Endothelial cell of umbilical vein (primary cell): ENCODE measurements at regions not wholly inside any gene's neighbourhood (a gene's known extent, or its start where the extent isn't known, plus 50 kb on each side); places are given as distances from the start of the nearest gene placed in this dataset.

Experiments
- BruUV-seq: library from RNA; stranded (reverse); fragments of 400-500 nt; replicated peaks from 2 replicates; lab custom pipeline; 2021; lab: Mats Ljungman, UMichigan
- CTCF ChIA-PET: fragments of 300-600, 350-600 bp; sonication (Branson Sonifier 250); formaldehyde crosslinking; loops from one replicate; lab custom pipeline; 2021; ENCODE audit warnings: antibody characterized with exemption, inconsistent platforms; lab: Charles Lee
- POLR2A ChIA-PET: fragments of 300-600, 350-600 bp; sonication (Branson Sonifier 250); formaldehyde crosslinking; loops from one replicate; lab custom pipeline; 2021; ENCODE audit warnings: antibody characterized with exemption, inconsistent platforms; lab: Charles Lee
- DNase-seq: peaks from one replicate; pipeline ENCODE4 v3.0.0-alpha.2; 2011; ENCODE audit warnings: low read depth, low spot score
- FAIRE-seq: peaks from 2 replicates; lab custom pipeline; 2011; peaks lifted over from hg19 to GRCh38; lab: Jason Lieb, UNC
- H2AFZ ChIP-seq: 2 replicates; pipeline ENCODE4 v1.6.0; 2012; ENCODE audit warnings: low read depth, low read length, control low read depth, inconsistent platforms
- H3K27ac ChIP-seq: 2 replicates; pipeline ENCODE4 v1.5.1; 2011; ENCODE audit warnings: low read depth, mild to moderate bottlenecking, control low read depth, low read length, moderate library complexity; ENCODE audit not compliant: insufficient read depth
- H3K27me3 ChIP-seq, 2 experiments: 2 replicates each; pipeline versions ENCODE4 v1.6.0 to v1.6.1; 2011; ENCODE audit warnings: low read length in 2 of 2, mixed read lengths in 1 of 2; ENCODE audit not compliant: control insufficient read depth in 2 of 2, insufficient read depth in 2 of 2
- H3K36me3 ChIP-seq, 2 experiments: 2 replicates in 1 of 2; 3 replicates in 1 of 2; pipeline ENCODE4 v1.5.1; 2011; ENCODE audit warnings: low read length in 2 of 2, mild to moderate bottlenecking in 1 of 2, moderate library complexity in 1 of 2; ENCODE audit not compliant: control insufficient read depth in 2 of 2, insufficient read depth in 2 of 2; ENCODE audit errors: extremely low read depth in 1 of 2
- H3K4me1 ChIP-seq: 3 replicates; pipeline ENCODE4 v1.5.1; 2011; ENCODE audit warnings: mild to moderate bottlenecking, low read length; ENCODE audit not compliant: control insufficient read depth, insufficient read depth; ENCODE audit errors: extremely low read depth
- H3K4me2 ChIP-seq: 2 replicates; pipeline ENCODE4 v1.6.1; 2011; ENCODE audit warnings: low read length, control low read depth, mixed read lengths; ENCODE audit not compliant: insufficient read depth
- H3K4me3 ChIP-seq, 3 experiments: fragments of 200-600 bp in 1 of 3; sonication (generic), shearing (Covaris generic) in 1 of 3; replicated peaks in 1 of 3; 2 replicates each; pipeline ENCODE4 v1.5.1; 2011 to 2016; ENCODE audit warnings: control low read depth in 3 of 3, low read length in 3 of 3, mild to moderate bottlenecking in 2 of 3, inconsistent platforms in 1 of 3, low read depth in 1 of 3, moderate library complexity in 1 of 3; ENCODE audit not compliant: insufficient read depth in 1 of 3
- H3K79me2 ChIP-seq: 2 replicates; pipeline ENCODE4 v1.6.0; 2012; ENCODE audit warnings: low read length, inconsistent platforms; ENCODE audit not compliant: control insufficient read depth, insufficient read depth
- H3K9ac ChIP-seq: replicated peaks from 2 replicates; pipeline ENCODE3; 2011; ENCODE audit warnings: low read length, control low read depth; ENCODE audit not compliant: insufficient read depth; ENCODE audit errors: extremely low read depth
- H3K9me1 ChIP-seq: replicated peaks from 3 replicates; pipeline ENCODE4 v1.6.0; 2011; ENCODE audit warnings: mild to moderate bottlenecking, low read length; ENCODE audit not compliant: control insufficient read depth, insufficient read depth; ENCODE audit errors: extremely low read depth
- H3K9me3 ChIP-seq: replicated peaks from 2 replicates; pipeline ENCODE4 v1.5.1; 2012; ENCODE audit warnings: low read length, inconsistent platforms; ENCODE audit not compliant: control insufficient read depth, insufficient read depth
- H4K20me1 ChIP-seq: replicated peaks from 2 replicates; pipeline ENCODE3; 2011; ENCODE audit warnings: mild to moderate bottlenecking, low read length; ENCODE audit not compliant: control insufficient read depth, insufficient read depth; ENCODE audit errors: extremely low read depth
- EZH2 ChIP-seq: IDR thresholded peaks from 2 replicates; pipeline ENCODE4 v1.6.1; 2012; ENCODE audit warnings: borderline replicate concordance, low read depth, mild to moderate bottlenecking, moderate library complexity, low read length, inconsistent platforms; ENCODE audit not compliant: severe bottlenecking
- FOS ChIP-seq: IDR thresholded peaks from 2 replicates; pipeline ENCODE4 v1.6.1; 2011; ENCODE audit warnings: mild to moderate bottlenecking, low read length, moderate library complexity, borderline replicate concordance; ENCODE audit not compliant: insufficient read depth
- GATA2 ChIP-seq: IDR thresholded peaks from 2 replicates; pipeline ENCODE4 v1.7.0; 2011; ENCODE audit warnings: low read depth, mild to moderate bottlenecking, moderate library complexity, mixed read lengths, low read length; ENCODE audit not compliant: insufficient read length, insufficient read depth
- JUN ChIP-seq: IDR thresholded peaks from 2 replicates; pipeline ENCODE4 v1.6.1; 2011; ENCODE audit warnings: borderline replicate concordance, low read depth; ENCODE audit not compliant: insufficient read length, insufficient read depth
- MYC ChIP-seq: IDR thresholded peaks from one replicate; pipeline ENCODE4 v1.6.1; 2011; ENCODE audit warnings: mild to moderate bottlenecking, low read depth, low read length
- POLR2AphosphoS5 ChIP-seq: IDR thresholded peaks from 2 replicates; pipeline ENCODE4 v1.6.1; 2012; ENCODE audit warnings: low read depth, mild to moderate bottlenecking, control low read depth, low read length, moderate library complexity; ENCODE audit not compliant: insufficient read depth
- dilution Hi-C: fragments of 300-500 bp; cut with MboI; formaldehyde crosslinking; loops from one replicate; pipeline ENCODE4 v1.15.0; 2019; ENCODE audit warnings: low sequenced_read_pairs; ENCODE audit not compliant: extremely low pct_ligation_motif_present
- intact Hi-C: fragments of 100-400 bp; cut with micrococcal nuclease; formaldehyde crosslinking; loops from one replicate; pipeline ENCODE4 v1.10.0; 2022
- TF ChIP-seq, protein P1 (sequence below): IDR thresholded peaks from 2 replicates; pipeline ENCODE4 v1.6.1; 2011; ENCODE audit not compliant: insufficient read depth, insufficient read length

DNA sequence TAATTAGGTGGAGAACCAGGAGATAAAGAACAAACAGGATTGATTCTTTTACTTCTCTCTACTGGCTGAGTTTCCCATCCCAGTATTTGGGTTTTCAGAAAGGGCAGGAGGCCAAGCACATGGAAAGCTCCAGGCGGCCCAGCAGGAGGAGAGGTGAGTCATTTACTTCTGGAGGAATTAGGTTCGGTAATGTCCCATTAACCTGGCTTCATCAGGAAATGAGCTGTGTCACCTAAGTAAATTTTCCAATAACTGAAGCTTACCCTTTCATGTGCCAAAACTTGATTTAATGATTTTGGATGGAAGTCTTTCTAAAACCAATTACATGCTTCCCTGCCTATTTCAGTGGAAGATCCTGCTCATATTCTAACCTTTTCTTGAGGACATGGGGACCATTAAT is 257.6 kb upstream of the USP24 start:
- no peaks in the 10 kb centered on the region for H3K36me3 ChIP-seq
- no peaks in the 10 kb centered on the region for H3K9me3 ChIP-seq
- peak; percentile 59 for FAIRE-seq
- CTCF ChIA-PET: interaction anchor here (0.8 to 1.8 kb wide), 4 partner anchors 9 to 1112 kb away, joined by 3 to 8 read pairs (median 4); no protein-coding TSS in a partner anchor
- TF ChIP-seq POLR2AphosphoS5 (no peak), FOS (peak; percentile 29), MYC (no peak), GATA2 (no peak), JUN (no peak)
- H3K4me1 ChIP-seq: peaks cover 15% of the 10 kb centered on the region
- no peak overlapping the region for H2AFZ ChIP-seq
- no peak overlapping the region for H3K4me3 ChIP-seq
- H3K4me2 ChIP-seq: no peak overlapping the region
- dilution Hi-C loops: no loop called here
- no peaks in the 10 kb centered on the region for H3K27me3 ChIP-seq
- POLR2A ChIA-PET: no interaction called here
- intact Hi-C loops: no loop called here
- H4K20me1 ChIP-seq: no peaks in the 10 kb centered on the region
- no peaks in the 10 kb centered on the region for H3K9me1 ChIP-seq
- peak; percentile 26 for DNase-seq
- H3K27ac ChIP-seq: no peak overlapping the region
- BruUV-seq: no TSS peak
- no peak overlapping the region for H3K9ac ChIP-seq
- no peaks in the 10 kb centered on the region for H3K79me2 ChIP-seq

DNA sequence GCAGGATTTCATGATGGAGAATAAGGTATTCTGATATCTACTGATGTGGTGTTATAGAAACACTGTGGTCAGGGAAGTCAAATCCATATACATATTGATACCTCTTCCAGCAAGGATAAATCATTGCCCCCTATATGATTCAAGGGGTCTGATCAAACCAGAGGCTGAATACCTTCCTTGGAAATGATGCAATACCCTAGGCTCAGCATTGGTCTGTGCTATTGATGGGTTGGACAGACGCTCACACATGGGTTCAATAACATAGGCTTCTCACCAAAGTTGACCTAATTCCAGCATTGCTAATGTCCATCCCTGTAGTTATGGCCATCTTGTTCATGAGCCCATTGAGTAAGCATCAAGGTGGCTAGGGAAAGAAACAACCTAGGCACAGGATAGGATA is 257.0 kb upstream of the USP24 start:
- intact Hi-C loops (no loop called here), dilution Hi-C loops (no loop called here)
- Histone ChIP-seq H3K9ac (no peak overlapping the region), H3K36me3 (no peaks in the 10 kb centered on the region), H3K27ac (no peak overlapping the region), H3K79me2 (no peaks in the 10 kb centered on the region), H3K4me1 (peaks cover 15% of the 10 kb centered on the region), H3K9me3 (no peaks in the 10 kb centered on the region), H3K9me1 (no peaks in the 10 kb centered on the region), H3K4me2 (no peak overlapping the region), H3K4me3 (no peak overlapping the region), H2AFZ (no peak overlapping the region), H3K27me3 (no peaks in the 10 kb centered on the region), H4K20me1 (no peaks in the 10 kb centered on the region)
- ChIA-PET CTCF (interaction anchor here (1.5 to 1.8 kb wide), 2 partner anchors 96 kb away, joined by 3 to 8 read pairs; no protein-coding TSS in a partner anchor), POLR2A (no interaction called here)
- no TSS peak for BruUV-seq
- no peak for TF ChIP-seq MYC
- no peak for TF ChIP-seq FOS
- TF ChIP-seq, protein P1, sequence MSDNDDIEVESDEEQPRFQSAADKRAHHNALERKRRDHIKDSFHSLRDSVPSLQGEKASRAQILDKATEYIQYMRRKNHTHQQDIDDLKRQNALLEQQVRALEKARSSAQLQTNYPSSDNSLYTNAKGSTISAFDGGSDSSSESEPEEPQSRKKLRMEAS: no peak
- TF ChIP-seq EZH2: no peak
- no peak for TF ChIP-seq POLR2AphosphoS5
- DNase-seq (no peak), FAIRE-seq (no peak)
